ENCODE measurements at regions not wholly inside any gene's neighbourhood (a gene's known extent, or its start where the extent isn't known, plus 50 kb on each side); places are given as distances from the start of the nearest gene placed in this dataset.
"Not testable (repeated sequence)": the region's sequence is repeated elsewhere in the genome, so short reads cannot be mapped to it uniquely, and the experiment has no call there.

DNA sequence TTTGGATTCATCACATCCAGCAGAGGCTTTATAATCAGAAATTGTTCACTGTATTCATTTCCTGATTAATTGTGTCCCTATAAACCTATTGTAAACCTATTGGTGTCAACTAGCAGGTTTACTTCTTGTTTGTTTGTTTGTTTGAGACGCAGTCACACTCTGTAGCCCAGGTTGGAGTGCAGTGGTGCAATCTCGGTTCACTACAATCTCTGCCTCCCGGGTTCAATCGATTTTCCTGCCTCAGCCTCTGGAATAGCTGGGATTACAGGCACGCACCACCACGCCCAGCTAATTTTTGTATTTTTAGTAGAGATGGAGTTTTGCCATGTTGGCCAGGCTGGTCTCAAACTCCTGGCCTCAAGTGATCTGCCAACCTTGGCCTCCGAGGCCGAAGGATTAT, 215.4 kb upstream of the ZNF385D start:
- TF ChIP-seq, protein P1, sequence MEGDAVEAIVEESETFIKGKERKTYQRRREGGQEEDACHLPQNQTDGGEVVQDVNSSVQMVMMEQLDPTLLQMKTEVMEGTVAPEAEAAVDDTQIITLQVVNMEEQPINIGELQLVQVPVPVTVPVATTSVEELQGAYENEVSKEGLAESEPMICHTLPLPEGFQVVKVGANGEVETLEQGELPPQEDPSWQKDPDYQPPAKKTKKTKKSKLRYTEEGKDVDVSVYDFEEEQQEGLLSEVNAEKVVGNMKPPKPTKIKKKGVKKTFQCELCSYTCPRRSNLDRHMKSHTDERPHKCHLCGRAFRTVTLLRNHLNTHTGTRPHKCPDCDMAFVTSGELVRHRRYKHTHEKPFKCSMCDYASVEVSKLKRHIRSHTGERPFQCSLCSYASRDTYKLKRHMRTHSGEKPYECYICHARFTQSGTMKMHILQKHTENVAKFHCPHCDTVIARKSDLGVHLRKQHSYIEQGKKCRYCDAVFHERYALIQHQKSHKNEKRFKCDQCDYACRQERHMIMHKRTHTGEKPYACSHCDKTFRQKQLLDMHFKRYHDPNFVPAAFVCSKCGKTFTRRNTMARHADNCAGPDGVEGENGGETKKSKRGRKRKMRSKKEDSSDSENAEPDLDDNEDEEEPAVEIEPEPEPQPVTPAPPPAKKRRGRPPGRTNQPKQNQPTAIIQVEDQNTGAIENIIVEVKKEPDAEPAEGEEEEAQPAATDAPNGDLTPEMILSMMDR (conservative IDR thresholded peaks at IDR 0.05; ENCODE audit: low read depth, low read length): not testable (repeated sequence)
- not testable (repeated sequence) for TF ChIP-seq EZH2 (IDR thresholded peaks at IDR 0.05; ENCODE audit: low read length, unreplicated experiment); EZH2phosphoT487 (IDR thresholded peaks at IDR 0.05; ENCODE audit: borderline replicate concordance, low read length)
